HL-60/S4 treated with phorbol 12-myristate 13-acetate at 8.2 ng/mL for 4 days and 3 days (cell line): ENCODE measurements at regions not wholly inside any gene's neighbourhood (a gene's known extent, or its start where the extent isn't known, plus 50 kb on each side); places are given as distances from the start of the nearest gene placed in this dataset.
"Not testable (repeated sequence)": the region's sequence is repeated elsewhere in the genome, so short reads cannot be mapped to it uniquely, and the experiment has no call there.

Experiments
- in situ Hi-C: fragments of 300-500 bp; cut with MboI; formaldehyde crosslinking; loops from 2 replicates; pipeline ENCODE4 v1.15.0; 2022; ENCODE audit warnings: low sequenced_read_pairs

GRCh38 chr14:34050606-34051005 is 99.7 kb upstream of the EGLN3 start:
- in situ Hi-C loops = no loop called here

GRCh38 chr14:34049790-34050189 is 98.9 kb upstream of the EGLN3 start:
- in situ Hi-C loops = no loop called here

- in situ Hi-C loops = not testable (repeated sequence)
These were observed 98.3 kb upstream of the EGLN3 start for GRCh38 chr14:34049187-34049586.

GRCh38 chr14:34046799-34047520 is 96.1 kb upstream of the EGLN3 start:
- in situ Hi-C loops = no loop called here

- in situ Hi-C loops = no loop called here
These were observed 93.9 kb upstream of the EGLN3 start for GRCh38 chr14:34044666-34045306.

GRCh38 chr14:34044373-34044637 is 93.4 kb upstream of the EGLN3 start:
- in situ Hi-C loops = no loop called here

GRCh38 chr14:34043627-34044372 is 92.9 kb upstream of the EGLN3 start:
- in situ Hi-C loops = no loop called here

- in situ Hi-C loops = no loop called here
These were observed 90.3 kb upstream of the EGLN3 start for GRCh38 chr14:34041220-34041619.

GRCh38 chr14:34040766-34041165 is 89.9 kb upstream of the EGLN3 start:
- in situ Hi-C loops = no loop called here

- in situ Hi-C loops = no loop called here
These were observed 88.7 kb upstream of the EGLN3 start for GRCh38 chr14:34039428-34040047.

- in situ Hi-C loops = no loop called here
These were observed 87.6 kb upstream of the EGLN3 start for GRCh38 chr14:34038358-34039057.

GRCh38 chr14:34036319-34036766 is 85.5 kb upstream of the EGLN3 start:
- in situ Hi-C loops = no loop called here

GRCh38 chr14:34035934-34036250 is 85.0 kb upstream of the EGLN3 start:
- in situ Hi-C loops = no loop called here

- in situ Hi-C loops = no loop called here
These were observed 84.5 kb upstream of the EGLN3 start for GRCh38 chr14:34035177-34035933.

- in situ Hi-C loops = no loop called here
These were observed 83.7 kb upstream of the EGLN3 start for GRCh38 chr14:34034447-34035176.

- in situ Hi-C loops = no loop called here
These were observed 81.8 kb upstream of the EGLN3 start for GRCh38 chr14:34032720-34033119.

GRCh38 chr14:34030864-34031263 is 80.0 kb upstream of the EGLN3 start:
- in situ Hi-C loops = no loop called here

- in situ Hi-C loops = no loop called here
These were observed 79.1 kb upstream of the EGLN3 start for GRCh38 chr14:34029921-34030334.

- in situ Hi-C loops = no loop called here
These were observed 77.2 kb upstream of the EGLN3 start for GRCh38 chr14:34027990-34028495.
